DND-41 (cell line): ENCODE measurements at regions not wholly inside any gene's neighbourhood (a gene's known extent, or its start where the extent isn't known, plus 50 kb on each side); places are given as distances from the start of the nearest gene placed in this dataset.

Experiments used
- EZH2 ChIP-seq: IDR thresholded peaks from 3 replicates; pipeline ENCODE4 v1.6.1; 2012; ENCODE audit warnings: borderline replicate concordance, low read depth, mild to moderate bottlenecking, moderate library complexity, low read length, inconsistent platforms; ENCODE audit not compliant: severe bottlenecking
- TF ChIP-seq, protein P1 (sequence below): IDR thresholded peaks from 2 replicates; pipeline ENCODE4 v1.5.1; 2012; ENCODE audit warnings: borderline replicate concordance, low read length, moderate library complexity, mild to moderate bottlenecking; ENCODE audit not compliant: poor library complexity, severe bottlenecking; ENCODE audit errors: extremely low read depth

- TF ChIP-seq EZH2: no peak
- TF ChIP-seq, protein P1, sequence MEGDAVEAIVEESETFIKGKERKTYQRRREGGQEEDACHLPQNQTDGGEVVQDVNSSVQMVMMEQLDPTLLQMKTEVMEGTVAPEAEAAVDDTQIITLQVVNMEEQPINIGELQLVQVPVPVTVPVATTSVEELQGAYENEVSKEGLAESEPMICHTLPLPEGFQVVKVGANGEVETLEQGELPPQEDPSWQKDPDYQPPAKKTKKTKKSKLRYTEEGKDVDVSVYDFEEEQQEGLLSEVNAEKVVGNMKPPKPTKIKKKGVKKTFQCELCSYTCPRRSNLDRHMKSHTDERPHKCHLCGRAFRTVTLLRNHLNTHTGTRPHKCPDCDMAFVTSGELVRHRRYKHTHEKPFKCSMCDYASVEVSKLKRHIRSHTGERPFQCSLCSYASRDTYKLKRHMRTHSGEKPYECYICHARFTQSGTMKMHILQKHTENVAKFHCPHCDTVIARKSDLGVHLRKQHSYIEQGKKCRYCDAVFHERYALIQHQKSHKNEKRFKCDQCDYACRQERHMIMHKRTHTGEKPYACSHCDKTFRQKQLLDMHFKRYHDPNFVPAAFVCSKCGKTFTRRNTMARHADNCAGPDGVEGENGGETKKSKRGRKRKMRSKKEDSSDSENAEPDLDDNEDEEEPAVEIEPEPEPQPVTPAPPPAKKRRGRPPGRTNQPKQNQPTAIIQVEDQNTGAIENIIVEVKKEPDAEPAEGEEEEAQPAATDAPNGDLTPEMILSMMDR: no peak
Measured at GRCh38 chr6:105600336-105601260, 197.7 kb upstream of the PREP start.
